ENCODE measurements at regions not wholly inside any gene's neighbourhood (a gene's known extent, or its start where the extent isn't known, plus 50 kb on each side); places are given as distances from the start of the nearest gene placed in this dataset.

DNA sequence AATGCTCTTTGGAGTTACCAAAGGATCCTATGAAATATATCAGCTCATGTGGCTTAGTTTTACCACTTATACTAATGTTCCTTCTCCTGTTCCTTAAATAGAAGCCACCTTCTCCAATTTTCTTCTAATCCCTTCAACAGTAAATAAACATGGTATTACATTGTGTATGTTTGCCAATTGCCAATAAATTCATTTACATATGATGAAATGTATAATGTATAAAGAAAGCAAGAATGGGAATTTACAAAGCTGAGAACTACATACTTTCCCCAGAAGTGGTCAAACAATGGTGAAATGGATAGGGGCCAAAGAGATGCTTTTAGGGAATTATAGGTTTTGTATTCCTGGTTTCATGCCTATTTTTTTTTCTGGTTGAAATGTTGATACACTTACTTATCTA is 894.2 kb upstream of the CRIM1 start:
- TF ChIP-seq, protein P1, sequence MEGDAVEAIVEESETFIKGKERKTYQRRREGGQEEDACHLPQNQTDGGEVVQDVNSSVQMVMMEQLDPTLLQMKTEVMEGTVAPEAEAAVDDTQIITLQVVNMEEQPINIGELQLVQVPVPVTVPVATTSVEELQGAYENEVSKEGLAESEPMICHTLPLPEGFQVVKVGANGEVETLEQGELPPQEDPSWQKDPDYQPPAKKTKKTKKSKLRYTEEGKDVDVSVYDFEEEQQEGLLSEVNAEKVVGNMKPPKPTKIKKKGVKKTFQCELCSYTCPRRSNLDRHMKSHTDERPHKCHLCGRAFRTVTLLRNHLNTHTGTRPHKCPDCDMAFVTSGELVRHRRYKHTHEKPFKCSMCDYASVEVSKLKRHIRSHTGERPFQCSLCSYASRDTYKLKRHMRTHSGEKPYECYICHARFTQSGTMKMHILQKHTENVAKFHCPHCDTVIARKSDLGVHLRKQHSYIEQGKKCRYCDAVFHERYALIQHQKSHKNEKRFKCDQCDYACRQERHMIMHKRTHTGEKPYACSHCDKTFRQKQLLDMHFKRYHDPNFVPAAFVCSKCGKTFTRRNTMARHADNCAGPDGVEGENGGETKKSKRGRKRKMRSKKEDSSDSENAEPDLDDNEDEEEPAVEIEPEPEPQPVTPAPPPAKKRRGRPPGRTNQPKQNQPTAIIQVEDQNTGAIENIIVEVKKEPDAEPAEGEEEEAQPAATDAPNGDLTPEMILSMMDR (IDR thresholded peaks at IDR 0.05; ENCODE audit: insufficient read depth, low read depth, low read length), result no peak
- no peak for TF ChIP-seq EZH2 (IDR thresholded peaks at IDR 0.05; ENCODE audit: insufficient read depth, low read length)
